MM.1S (cell line): ENCODE measurements at regions not wholly inside any gene's neighbourhood (a gene's known extent, or its start where the extent isn't known, plus 50 kb on each side); places are given as distances from the start of the nearest gene placed in this dataset.

Experiments
- DNase-seq: peaks from one replicate; pipeline ENCODE4 v3.0.0-alpha.2; 2015
- H2AFZ ChIP-seq: fragments of 300-600 bp; sonication (generic); 2 replicates; pipeline ENCODE4 v1.6.0; 2016; ENCODE audit warnings: antibody characterized with exemption, low read length
- H3F3A ChIP-seq: fragments of 300-600 bp; sonication (generic); 2 replicates; pipeline ENCODE4 v1.6.1; 2016; ENCODE audit warnings: mild to moderate bottlenecking, antibody characterized with exemption, low read length, moderate library complexity, mixed read lengths; ENCODE audit not compliant: insufficient read depth
- H3K27ac ChIP-seq: fragments of 300-600 bp; sonication (generic); 2 replicates; pipeline ENCODE4 v1.5.1; 2016; ENCODE audit warnings: mild to moderate bottlenecking, low read length
- H3K27me3 ChIP-seq: fragments of 300-600 bp; sonication (generic); replicated peaks from 2 replicates; pipeline ENCODE4 v1.6.0; 2016; ENCODE audit warnings: low read length; ENCODE audit not compliant: insufficient read depth
- H3K36me3 ChIP-seq: fragments of 300-600 bp; sonication (generic); replicated peaks from 2 replicates; pipeline ENCODE4 v1.6.1; 2016; ENCODE audit warnings: mild to moderate bottlenecking, low read length, mixed read lengths; ENCODE audit not compliant: insufficient read depth
- H3K4me1 ChIP-seq: fragments of 300-600 bp; sonication (generic); 2 replicates; pipeline ENCODE4 v1.6.1; 2016; ENCODE audit warnings: low read length, mixed read lengths
- H3K4me2 ChIP-seq: fragments of 300-600 bp; sonication (generic); 2 replicates; pipeline ENCODE4 v1.6.0; 2016; ENCODE audit warnings: low read depth, low read length
- H3K4me3 ChIP-seq: fragments of 300-600 bp; sonication (generic); 2 replicates; pipeline ENCODE4 v1.5.1; 2016; ENCODE audit warnings: low read length, mixed read lengths
- H3K79me2 ChIP-seq: fragments of 300-600 bp; sonication (generic); 2 replicates; pipeline ENCODE4 v1.6.1; 2016; ENCODE audit warnings: mixed run types, low read length, mixed read lengths
- H3K9ac ChIP-seq: fragments of 300-600 bp; sonication (generic); 2 replicates; pipeline ENCODE4 v1.6.1; 2016; ENCODE audit warnings: low read length, mixed read lengths
- H3K9me2 ChIP-seq: fragments of 300-600 bp; sonication (generic); replicated peaks from 2 replicates; pipeline ENCODE4 v1.6.1; 2016; ENCODE audit warnings: mild to moderate bottlenecking, low read length, mixed read lengths; ENCODE audit not compliant: insufficient read depth
- H3K9me3 ChIP-seq: fragments of 300-600 bp; sonication (generic); replicated peaks from 2 replicates; pipeline ENCODE4 v1.6.1; 2016; ENCODE audit warnings: mild to moderate bottlenecking, low read length, mixed read lengths; ENCODE audit not compliant: insufficient read depth
- H4K20me1 ChIP-seq: fragments of 300-600 bp; sonication (generic); 2 replicates; pipeline ENCODE4 v1.6.1; 2016; ENCODE audit warnings: mild to moderate bottlenecking, low read length, moderate library complexity, mixed read lengths; ENCODE audit not compliant: insufficient read depth
- CTCF ChIP-seq: fragments of 300-600 bp; sonication (generic); IDR thresholded peaks from 2 replicates; pipeline ENCODE4 v1.5.1; 2016; ENCODE audit warnings: antibody characterized with exemption, low read length, mixed read lengths
- EZH2 ChIP-seq: fragments of 300-600 bp; sonication (generic); optimal IDR thresholded peaks from 2 replicates; pipeline ENCODE3; 2017; ENCODE audit warnings: low read depth, mild to moderate bottlenecking, antibody characterized with exemption, low read length, mixed read lengths
- EZH2phosphoT487 ChIP-seq: fragments of 300-600 bp; sonication (generic); IDR thresholded peaks from 2 replicates; pipeline ENCODE4 v1.6.1; 2018; ENCODE audit warnings: antibody characterized with exemption, low read length

DNA sequence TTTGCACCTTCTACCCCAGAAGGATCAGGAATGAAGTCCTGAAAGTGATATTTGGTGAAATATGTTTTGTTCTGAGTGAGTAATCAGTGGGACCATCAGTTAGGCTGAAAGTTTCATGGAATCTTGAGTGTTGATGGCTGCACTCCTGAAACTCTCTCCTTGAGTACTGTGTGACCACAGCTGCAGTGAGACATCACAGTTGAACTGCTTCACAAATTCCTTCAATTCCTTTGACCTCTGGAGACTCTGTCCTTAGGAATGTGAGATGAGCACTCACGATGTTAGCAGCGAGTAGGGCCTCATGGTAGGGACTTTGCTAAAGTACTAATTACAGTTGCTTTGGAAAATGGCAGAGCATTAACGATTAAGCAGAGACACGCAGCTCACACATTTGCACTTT lies 142.9 kb upstream of the SLC4A4 start:
- H3K27ac ChIP-seq: no peak overlapping the region
- no peaks in the 10 kb centered on the region for H3K4me1 ChIP-seq
- H3K36me3 ChIP-seq: no peaks in the 10 kb centered on the region
- H3K9me3 ChIP-seq: no peaks in the 10 kb centered on the region
- no peak for DNase-seq
- no peaks in the 10 kb centered on the region for H3K27me3 ChIP-seq
- no peaks in the 10 kb centered on the region for H4K20me1 ChIP-seq
- H3F3A ChIP-seq: no peaks in the 10 kb centered on the region
- H3K79me2 ChIP-seq: no peaks in the 10 kb centered on the region
- H2AFZ ChIP-seq: no peak overlapping the region
- no peaks in the 10 kb centered on the region for H3K9me2 ChIP-seq
- no peak overlapping the region for H3K4me3 ChIP-seq
- no peak overlapping the region for H3K4me2 ChIP-seq
- H3K9ac ChIP-seq: no peak overlapping the region
- TF ChIP-seq CTCF (no peak), EZH2phosphoT487 (no peak), EZH2 (no peak)

- no peaks in the 10 kb centered on the region for H3K79me2 ChIP-seq
- H3K4me2 ChIP-seq: no peak overlapping the region
- no peaks in the 10 kb centered on the region for H4K20me1 ChIP-seq
- H3K4me1 ChIP-seq: no peaks in the 10 kb centered on the region
- no peak overlapping the region for H3K4me3 ChIP-seq
- no peaks in the 10 kb centered on the region for H3K9me3 ChIP-seq
- H3K9ac ChIP-seq: no peak overlapping the region
- no peak for TF ChIP-seq EZH2phosphoT487
- TF ChIP-seq EZH2: no peak
- TF ChIP-seq CTCF: no peak
- no peaks in the 10 kb centered on the region for H3K9me2 ChIP-seq
- no peak overlapping the region for H2AFZ ChIP-seq
- no peaks in the 10 kb centered on the region for H3K27me3 ChIP-seq
- no peaks in the 10 kb centered on the region for H3F3A ChIP-seq
- DNase-seq: peak; percentile 73
- no peaks in the 10 kb centered on the region for H3K36me3 ChIP-seq
- no peak overlapping the region for H3K27ac ChIP-seq
These were observed 139.9 kb upstream of the SLC4A4 start for GRCh38 chr4:71198958-71199357.

DNA sequence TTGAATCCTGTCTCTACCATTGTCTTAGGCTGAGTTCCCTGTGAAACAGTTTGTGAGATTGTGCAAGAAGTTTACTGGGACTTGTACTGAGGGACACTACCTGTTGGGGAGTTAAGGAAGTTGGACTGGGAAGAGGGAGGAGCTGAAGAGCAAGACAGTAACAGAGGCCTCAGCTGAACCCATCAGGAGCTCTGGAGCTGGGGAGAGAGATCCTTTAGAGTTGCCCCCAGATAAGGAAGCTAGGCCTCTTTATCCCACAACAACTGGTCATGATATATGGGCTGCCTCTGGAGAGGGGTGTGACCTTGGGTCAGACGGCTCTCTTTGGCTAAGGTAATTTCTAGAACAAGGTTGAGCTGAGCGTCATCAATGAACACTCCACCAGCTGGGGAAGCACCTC lies 137.8 kb upstream of the SLC4A4 start:
- H3K9me2 ChIP-seq: no peaks in the 10 kb centered on the region
- no peaks in the 10 kb centered on the region for H3K4me1 ChIP-seq
- no peak overlapping the region for H3K4me3 ChIP-seq
- no peaks in the 10 kb centered on the region for H3K9me3 ChIP-seq
- H3K9ac ChIP-seq: no peak overlapping the region
- H3K4me2 ChIP-seq: no peak overlapping the region
- H3K36me3 ChIP-seq: no peaks in the 10 kb centered on the region
- no peak overlapping the region for H3K27ac ChIP-seq
- no peaks in the 10 kb centered on the region for H3K27me3 ChIP-seq
- DNase-seq: no peak
- H3F3A ChIP-seq: no peaks in the 10 kb centered on the region
- TF ChIP-seq EZH2phosphoT487 (no peak), CTCF (no peak), EZH2 (no peak)
- no peaks in the 10 kb centered on the region for H4K20me1 ChIP-seq
- H3K79me2 ChIP-seq: no peaks in the 10 kb centered on the region
- no peak overlapping the region for H2AFZ ChIP-seq
